ENCODE measurements at regions not wholly inside any gene's neighbourhood (a gene's known extent, or its start where the extent isn't known, plus 50 kb on each side); places are given as distances from the start of the nearest gene placed in this dataset.

GRCh38 chr12:74741112-74741511 lies 203.5 kb downstream of the ATXN7L3B start:
- Histone ChIP-seq H3K36me3 (no peaks in the 10 kb centered on the region), H3K27ac (no peak overlapping the region), H3K4me1 (no peaks in the 10 kb centered on the region), H3K4me3 (no peak overlapping the region), H3K27me3 (no peaks in the 10 kb centered on the region), H3K9me3 (no peaks in the 10 kb centered on the region)
- TF ChIP-seq CTCF (IDR thresholded peaks at IDR 0.05): no peak
- TF ChIP-seq EP300 (IDR thresholded peaks at IDR 0.05): no peak
- no peak for TF ChIP-seq POLR2A (IDR thresholded peaks at IDR 0.05)
- TF ChIP-seq POLR2AphosphoS5 (IDR thresholded peaks at IDR 0.05): no peak
- DNase-seq (ENCODE audit: low spot score in 2 of 2): no peak
- 70% methylated on average over 4 of the region's 4 CpGs for WGBS

- H3K27ac ChIP-seq: no peak overlapping the region
- no peak overlapping the region for H3K4me3 ChIP-seq
- H3K4me1 ChIP-seq: no peaks in the 10 kb centered on the region
- no peaks in the 10 kb centered on the region for H3K9me3 ChIP-seq
- TF ChIP-seq POLR2AphosphoS5 (IDR thresholded peaks at IDR 0.05) (no peak), CTCF (IDR thresholded peaks at IDR 0.05) (no peak), POLR2A (IDR thresholded peaks at IDR 0.05) (no peak)
- no peaks in the 10 kb centered on the region for H3K27me3 ChIP-seq
- DNase-seq (ENCODE audit: low spot score in 2 of 2): no peak
- no peaks in the 10 kb centered on the region for H3K36me3 ChIP-seq
These were observed 209.7 kb downstream of the ATXN7L3B start for GRCh38 chr12:74747305-74747704.

- no peak for DNase-seq (ENCODE audit: low spot score in 2 of 2)
- Histone ChIP-seq H3K27me3 (no peaks in the 10 kb centered on the region), H3K27ac (no peak overlapping the region), H3K9me3 (no peaks in the 10 kb centered on the region), H3K36me3 (no peaks in the 10 kb centered on the region), H3K4me1 (no peaks in the 10 kb centered on the region), H3K4me3 (no peak overlapping the region)
- TF ChIP-seq POLR2A (IDR thresholded peaks at IDR 0.05) (no peak), EP300 (IDR thresholded peaks at IDR 0.05) (no peak), POLR2AphosphoS5 (IDR thresholded peaks at IDR 0.05) (no peak), CTCF (IDR thresholded peaks at IDR 0.05) (no peak)
- WGBS: 64% methylated on average over 1 of the region's 1 CpG
These were observed 213.8 kb downstream of the ATXN7L3B start for GRCh38 chr12:74751441-74751840.

GRCh38 chr12:74752215-74752614 lies 214.6 kb downstream of the ATXN7L3B start:
- H3K4me3 ChIP-seq: no peak overlapping the region
- 69% methylated on average over 3 of the region's 3 CpGs for WGBS
- no peaks in the 10 kb centered on the region for H3K27me3 ChIP-seq
- no peak for DNase-seq (ENCODE audit: low spot score in 2 of 2)
- no peaks in the 10 kb centered on the region for H3K9me3 ChIP-seq
- no peak for TF ChIP-seq POLR2AphosphoS5 (IDR thresholded peaks at IDR 0.05)
- no peak for TF ChIP-seq CTCF (IDR thresholded peaks at IDR 0.05)
- no peak for TF ChIP-seq EP300 (IDR thresholded peaks at IDR 0.05)
- H3K4me1 ChIP-seq: no peaks in the 10 kb centered on the region
- H3K27ac ChIP-seq: no peak overlapping the region
- H3K36me3 ChIP-seq: no peaks in the 10 kb centered on the region

GRCh38 chr12:74770552-74770951 lies 232.9 kb downstream of the ATXN7L3B start:
- TF ChIP-seq POLR2A (IDR thresholded peaks at IDR 0.05): no peak
- TF ChIP-seq EP300 (IDR thresholded peaks at IDR 0.05): no peak
- TF ChIP-seq POLR2AphosphoS5 (IDR thresholded peaks at IDR 0.05): no peak
- TF ChIP-seq CTCF (IDR thresholded peaks at IDR 0.05): no peak
- no peaks in the 10 kb centered on the region for H3K36me3 ChIP-seq
- H3K4me1 ChIP-seq: no peaks in the 10 kb centered on the region
- H3K4me3 ChIP-seq: no peak overlapping the region
- no peak for DNase-seq (ENCODE audit: low spot score in 2 of 2)
- H3K27ac ChIP-seq: no peak overlapping the region
- H3K9me3 ChIP-seq: no peaks in the 10 kb centered on the region
- H3K27me3 ChIP-seq: no peaks in the 10 kb centered on the region
